Anterior cingulate cortex (tissue), 58 donors: ENCODE measurements at regions not wholly inside any gene's neighbourhood (a gene's known extent, or its start where the extent isn't known, plus 50 kb on each side); places are given as distances from the start of the nearest gene placed in this dataset.

ENCODE experiments used
- DNase-seq, 58 donors: peaks; one replicate each; lab custom pipeline; 2025; lab: John Stamatoyannopoulos, UW

DNA sequence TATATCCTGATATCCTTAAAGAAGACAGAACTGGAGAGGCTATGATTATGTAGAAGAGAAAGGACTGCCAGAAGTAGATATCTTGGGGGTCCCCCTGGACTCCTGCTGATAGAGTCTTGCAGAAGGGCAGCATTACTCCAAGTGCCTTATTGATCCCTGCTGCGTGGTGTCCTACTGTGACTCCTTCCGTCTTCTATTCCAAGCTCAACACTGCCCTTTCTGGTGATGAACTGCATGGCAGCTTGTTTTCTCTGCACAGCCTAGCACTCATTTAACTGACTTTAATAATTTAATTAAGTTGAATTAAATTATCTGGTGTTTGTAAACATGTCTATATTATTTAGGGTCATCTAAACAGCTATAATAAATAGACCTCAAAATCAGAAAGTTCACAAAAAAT lies 194.1 kb upstream of the DSEL start:
- DNase-seq: no peak

DNA sequence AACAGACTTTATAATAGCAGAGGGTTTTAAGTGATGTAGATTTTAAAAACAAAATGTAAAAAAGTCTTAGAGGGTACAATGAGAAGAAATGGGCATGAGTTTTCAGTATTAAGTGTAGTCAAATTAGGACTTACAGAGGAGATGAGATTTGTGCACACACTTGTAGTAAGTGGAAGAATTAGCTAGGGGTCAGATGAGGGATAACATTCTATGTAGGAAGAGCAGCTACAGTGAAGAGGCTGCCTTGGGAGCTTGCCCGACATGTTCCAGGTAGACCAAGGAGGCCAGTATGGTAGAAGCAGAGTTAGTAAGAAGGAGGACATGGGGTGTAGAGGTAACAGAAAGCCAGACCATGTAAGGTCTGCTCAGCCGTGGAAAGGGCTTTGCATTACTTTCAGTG lies 189.2 kb upstream of the DSEL start:
- DNase-seq: no peak

DNA sequence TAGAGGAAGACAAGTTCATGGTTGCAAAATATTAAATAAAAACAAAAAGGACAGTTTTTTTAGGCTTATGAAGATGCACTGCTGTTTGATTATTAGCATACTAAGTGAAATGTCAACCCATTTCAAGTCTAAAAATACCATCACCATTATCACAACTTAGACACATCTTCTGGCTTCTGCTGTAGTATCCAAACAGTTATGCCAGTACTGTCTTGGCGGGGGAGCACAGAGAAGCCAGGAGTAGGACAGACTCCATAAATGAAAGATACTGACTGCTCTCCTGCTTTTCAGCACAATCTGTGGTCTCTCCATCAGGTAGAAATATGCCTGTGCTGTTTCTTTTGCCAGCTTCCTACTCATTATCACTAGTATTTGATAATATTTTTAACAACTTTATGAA lies 179.2 kb upstream of the DSEL start:
- no peak for DNase-seq

DNA sequence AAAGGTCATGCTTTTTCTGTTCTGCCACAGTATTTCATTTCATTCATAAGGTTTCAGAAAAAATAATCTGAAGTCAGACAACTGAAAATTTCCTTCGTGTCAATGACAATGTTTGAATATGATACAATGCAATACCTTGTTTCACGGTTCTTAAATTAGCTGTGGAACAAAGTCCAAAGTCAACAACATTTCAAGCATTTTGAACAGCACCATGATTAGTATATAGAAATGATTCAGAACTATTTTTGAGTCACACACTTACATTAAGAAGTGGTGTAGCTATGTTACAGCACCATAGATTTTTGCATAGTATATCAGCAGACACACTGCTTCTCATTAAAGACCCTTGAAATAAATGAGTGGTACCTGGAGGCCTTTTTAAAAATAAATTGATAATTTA lies 178.3 kb upstream of the DSEL start:
- DNase-seq: no peak

DNA sequence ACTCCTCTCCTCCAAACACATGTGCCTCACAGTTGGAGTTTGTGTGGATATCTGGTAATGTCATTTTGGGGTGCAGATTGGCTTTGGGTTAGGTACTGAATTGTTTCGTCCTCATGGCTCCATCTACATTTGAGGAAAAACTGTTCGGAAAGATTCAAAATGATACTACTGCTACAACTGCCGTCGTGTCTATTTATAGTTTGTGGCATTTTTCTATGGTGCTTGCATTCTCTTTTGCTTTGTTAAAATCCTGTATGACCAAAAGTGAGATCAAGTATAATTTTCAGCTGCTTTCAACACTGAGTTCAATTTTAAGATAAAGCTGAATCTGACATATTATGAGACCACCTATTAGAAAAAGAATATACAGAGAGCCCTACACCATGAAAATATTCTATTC lies 176.3 kb upstream of the DSEL start:
- DNase-seq: no peak

DNA sequence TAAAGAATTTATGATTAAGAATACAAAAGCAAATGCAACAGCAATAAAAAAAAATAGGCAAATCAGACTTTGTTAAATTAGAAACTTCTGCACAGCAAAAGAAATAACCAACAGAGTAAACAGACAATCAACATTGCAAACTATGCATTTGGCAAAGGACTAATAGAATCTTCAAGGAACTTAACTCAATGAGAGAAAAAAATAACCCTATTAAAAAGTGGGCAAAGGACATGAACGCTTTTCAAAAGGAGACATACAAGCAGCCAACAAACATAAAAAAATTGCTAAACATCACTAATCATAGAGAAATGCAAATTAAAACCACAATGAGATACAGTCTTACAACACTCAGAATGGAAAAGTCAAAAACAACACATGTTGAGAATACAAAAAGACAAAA lies 166.0 kb upstream of the DSEL start:
- no peak for DNase-seq

DNA sequence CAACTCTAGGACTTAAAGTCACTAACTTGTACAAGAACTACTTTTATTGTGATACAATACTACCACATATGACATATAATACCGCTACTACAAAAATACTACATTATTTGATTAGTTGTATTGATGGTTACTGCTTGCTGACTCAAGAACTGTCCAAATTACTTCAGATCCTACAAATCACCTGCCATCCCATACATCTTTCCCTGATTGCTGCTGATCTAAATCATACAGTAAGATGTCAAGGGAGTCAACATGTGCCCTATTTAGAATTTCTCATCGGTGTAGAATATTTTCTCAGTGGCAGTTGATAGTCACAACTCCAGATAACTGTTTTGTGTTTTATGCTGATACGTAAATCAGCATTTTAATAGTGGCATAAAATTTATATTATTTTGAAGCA lies 161.0 kb upstream of the DSEL start:
- no peak for DNase-seq

DNA sequence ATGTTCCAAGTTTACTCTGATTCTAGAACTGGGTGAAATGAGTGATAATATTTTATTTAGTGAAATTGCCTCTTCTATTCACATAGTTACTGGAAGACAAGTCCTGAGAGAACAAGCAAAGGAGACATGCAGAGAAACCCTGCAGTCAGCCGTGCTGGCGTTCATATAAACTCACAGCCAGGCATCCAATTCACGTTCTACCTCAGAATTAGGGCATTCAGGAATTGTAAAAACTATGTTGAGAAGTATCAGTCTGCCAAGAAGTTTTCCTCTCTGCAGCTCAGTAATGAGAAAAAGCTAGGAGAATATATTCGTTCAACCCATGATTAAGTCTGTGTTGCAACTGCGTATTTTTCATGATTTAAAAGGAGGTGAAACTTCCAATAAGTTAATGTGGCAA lies 156.2 kb upstream of the DSEL start:
- DNase-seq: no peak

DNA sequence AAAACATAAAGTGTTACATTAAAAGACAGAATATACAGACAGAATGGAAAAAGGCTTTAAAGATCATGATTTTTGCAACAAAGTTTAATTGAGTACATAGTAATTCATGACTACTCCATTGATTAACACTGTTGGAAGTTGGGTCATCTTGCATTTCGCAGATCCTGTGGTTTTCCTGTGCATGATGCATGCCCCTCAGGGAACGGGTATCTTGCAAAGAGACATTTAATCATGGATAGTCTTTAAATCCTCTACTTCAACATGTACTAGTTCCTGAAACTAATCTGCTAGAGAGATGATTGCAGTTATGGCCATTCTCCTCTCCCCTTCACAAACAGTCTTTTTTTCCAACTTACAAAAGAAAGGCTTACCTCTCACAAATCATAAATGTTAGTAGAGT lies 155.6 kb upstream of the DSEL start:
- no peak for DNase-seq

DNA sequence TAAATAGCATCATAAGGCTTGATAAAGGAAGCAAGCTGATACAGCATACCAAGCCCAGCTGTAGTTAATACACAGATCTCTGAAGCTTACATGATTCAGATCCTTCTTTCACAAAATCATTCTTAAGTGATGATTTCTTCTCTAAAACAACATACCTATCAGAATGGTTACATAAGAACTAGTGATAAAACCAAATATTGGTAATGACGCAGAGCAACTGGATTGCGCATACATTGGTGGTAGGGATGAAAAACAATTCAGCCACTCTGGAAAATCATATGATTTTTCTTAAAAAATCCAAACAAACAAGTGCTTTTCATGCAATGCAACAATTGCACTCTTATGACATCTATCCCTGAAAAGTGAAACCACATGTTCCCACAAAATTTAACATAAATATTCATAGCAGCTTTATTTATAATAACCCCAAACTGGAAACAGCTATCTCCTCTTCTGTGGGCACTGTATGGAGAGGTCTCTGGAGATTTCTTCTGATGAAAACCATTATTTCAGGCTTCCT lies 153.6 kb upstream of the DSEL start:
- DNase-seq: no peak

DNA sequence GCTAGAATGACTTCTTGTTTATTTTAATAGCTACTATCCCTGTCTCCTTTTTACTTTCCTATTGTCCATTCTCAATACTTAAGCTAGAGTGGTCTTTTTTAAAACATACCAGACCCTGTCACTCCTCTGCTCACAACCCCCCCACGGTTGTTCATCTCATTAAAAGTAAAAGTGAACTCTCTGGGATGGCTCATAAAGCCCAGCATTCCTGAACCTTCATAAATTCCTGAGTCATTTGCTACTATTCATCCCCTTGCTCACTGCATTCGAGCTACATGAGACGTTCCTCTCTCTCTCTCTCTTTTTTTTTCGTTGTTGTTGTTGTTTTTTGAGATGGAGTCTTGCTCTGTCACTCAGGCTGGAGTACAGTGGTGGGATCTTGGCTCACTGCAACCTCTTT lies 148.7 kb upstream of the DSEL start:
- DNase-seq: no peak

DNA sequence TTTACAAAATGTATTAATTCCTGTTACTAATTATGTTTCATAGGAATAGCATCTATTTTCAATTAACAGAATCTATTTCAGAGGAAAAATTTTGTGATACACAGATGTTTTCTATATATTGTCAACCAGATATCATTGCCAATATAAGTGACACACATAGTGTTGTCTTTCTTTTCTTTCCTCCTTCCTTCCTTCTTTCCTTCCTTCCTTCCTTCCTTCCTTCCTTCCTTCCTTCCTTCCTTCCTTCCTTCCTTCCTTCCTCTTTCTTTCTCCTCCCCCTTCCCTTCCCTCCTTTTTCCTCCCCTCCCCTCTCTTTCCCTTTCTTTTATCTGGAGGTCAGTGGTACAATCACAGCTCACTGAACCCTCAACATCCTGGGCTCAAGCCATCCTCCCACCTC lies 146.5 kb upstream of the DSEL start:
- DNase-seq: no peak

DNA sequence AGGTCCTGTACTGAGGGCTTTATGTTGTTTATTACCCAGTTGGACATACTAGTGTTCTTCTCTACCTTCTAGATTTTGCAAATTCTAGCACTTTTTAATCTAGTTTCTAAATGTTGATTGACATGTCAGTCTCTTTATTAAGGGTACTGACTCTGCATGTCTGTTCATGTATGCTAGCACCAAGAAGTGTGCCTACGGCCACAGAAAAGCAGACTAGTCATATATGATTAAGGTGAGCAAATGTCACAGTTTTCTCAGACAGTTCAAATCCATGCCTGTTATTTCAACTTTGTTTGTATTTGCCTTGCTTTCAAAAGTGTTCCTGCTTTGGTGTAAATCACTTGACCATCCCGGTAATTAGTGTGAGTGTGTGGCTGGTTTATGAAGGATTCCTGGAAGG lies 145.0 kb upstream of the DSEL start:
- DNase-seq: no peak

DNA sequence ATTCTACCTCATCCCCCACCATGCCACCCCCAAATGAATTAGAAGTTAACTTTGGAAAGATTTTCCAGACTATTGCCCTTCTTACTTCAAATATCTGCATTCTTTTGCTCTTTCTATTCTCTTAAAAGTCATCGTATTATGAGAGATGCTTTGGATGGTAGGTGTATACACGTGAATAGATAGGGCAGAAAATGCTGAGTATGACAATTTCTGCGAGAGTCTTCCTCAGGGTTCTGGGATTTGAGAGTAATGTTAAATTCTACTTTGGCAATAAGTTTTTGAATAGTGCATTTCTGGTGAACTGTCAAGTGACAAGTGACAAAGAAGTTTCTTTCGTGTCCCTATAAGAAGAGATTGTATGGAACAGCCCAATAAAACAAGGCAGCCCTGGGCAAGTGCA lies 137.6 kb upstream of the DSEL start:
- DNase-seq: no peak

DNA sequence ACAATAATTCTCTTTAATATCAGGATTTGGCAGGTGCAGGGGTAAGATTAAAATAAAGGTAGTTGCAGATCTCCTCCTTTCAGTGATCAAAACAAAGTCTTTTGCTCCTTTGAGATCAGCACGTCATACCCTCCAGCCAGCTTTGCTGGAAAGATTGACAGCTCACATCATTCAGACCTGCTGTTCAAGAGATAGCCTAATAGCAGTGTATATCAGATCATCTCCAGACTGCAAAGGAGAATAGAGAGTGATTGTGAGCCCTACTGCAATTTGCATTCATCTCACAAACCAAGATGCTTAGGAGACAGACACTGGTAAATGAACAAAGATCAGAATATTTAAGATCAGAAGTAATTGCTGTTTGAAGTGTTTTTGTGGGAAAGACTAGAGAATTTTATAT lies 135.8 kb upstream of the DSEL start:
- DNase-seq: no peak

DNA sequence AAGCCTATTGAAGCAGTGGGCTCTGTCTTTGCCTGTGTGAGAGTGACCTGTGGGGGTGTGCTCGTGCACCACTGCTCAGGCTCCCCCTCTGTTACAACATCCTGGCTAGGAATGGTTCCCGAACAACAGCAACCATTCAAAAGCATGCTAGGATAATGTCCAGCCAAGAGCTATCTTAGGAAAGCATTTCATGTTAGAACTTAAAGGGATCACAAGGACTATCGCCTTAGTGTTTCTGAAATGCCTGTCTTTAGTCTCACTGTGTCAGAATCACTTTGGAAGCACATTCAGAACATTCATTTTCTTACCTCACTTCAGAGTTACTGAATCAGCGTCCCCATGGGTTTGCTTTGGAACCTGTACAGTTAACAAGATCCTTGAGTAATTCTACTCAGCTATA lies 134.9 kb upstream of the DSEL start:
- DNase-seq: no peak

DNA sequence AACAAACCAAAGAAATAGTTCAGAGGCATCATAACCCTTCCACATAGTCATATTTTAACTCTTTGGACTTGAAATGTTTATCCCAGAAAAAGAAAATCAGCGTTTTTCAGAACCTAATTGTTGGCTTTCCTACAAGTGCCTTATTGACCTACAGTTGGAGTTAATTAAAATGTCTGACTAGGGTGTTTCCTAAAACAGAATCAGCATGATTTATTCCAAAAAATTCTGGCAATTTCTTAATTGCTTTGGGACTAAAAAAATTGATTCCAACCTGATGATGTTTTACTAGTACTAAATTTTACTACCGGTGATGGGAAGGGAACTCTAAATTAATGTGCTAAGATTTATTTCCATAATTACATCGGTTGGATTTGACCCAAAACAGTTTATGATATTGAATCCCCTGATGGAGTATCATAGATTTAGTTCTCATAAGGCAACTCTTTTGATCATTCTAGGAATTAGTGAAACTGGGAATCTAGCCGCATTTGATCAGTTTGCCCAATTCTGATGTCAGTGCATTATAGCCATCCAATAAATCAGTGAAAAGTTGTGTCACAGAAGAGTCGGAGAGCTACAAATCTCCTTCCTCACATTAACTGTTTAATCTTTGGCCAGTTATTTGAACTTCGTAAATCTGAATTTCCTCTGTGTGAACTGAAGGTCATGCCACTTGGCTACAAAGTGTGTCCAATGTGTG lies 134.3 kb upstream of the DSEL start:
- DNase-seq: no peak

DNA sequence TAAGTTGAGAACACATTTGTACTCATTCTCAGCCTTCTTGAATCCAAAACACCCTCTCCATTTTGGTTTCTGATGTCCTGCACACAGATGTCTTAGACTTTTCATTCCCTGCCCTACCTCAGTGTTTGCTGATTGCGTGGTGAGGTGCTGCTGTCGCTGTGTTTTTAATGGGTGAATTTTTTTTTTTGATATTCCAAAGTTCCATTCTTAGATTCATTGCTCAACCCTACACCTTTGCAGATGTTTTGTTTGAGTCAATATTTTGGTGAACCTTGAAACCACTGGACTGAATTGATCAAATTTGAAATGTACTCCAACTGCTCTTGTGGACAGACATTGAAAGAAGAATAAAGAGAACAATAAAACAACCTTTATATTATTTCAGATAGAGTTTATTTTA lies 130.4 kb upstream of the DSEL start:
- DNase-seq: no peak

DNA sequence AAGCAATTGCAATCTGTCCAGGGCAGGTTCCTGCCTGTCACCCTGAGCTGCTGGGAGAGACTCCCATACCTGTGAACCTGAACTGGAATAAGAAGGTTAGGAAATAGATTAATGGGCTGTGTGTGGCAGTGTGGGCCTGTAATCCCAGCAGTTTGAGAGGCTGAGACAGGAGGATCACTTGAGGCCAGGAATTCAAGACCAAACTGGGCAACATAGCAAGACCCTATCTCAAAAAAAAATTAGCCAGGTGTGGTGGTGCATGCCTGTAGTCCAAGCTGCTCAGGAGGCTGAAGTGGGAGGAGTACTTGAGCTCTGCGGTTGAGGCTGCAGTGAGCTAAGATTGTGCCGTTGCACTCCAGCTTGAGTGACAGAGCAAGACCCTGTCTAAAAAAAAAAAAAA lies 127.7 kb upstream of the DSEL start:
- no peak for DNase-seq

DNA sequence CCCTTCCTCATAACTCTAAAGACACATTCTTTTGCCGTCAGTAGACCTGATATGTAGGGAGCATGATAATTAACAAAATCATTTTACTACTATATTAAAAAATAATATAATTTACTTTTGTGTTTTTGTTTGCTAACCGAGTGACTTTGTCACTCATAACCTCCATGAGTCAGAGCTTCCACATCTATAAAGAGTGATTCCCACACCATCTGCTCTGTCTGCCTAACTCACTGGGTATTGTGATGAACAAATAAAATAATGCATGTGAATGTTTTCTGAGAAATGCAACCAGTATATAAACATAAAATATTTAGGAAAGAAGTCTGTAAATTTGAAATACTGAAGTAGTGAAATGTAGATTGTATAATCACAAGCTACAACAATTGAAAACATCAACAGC lies 123.4 kb upstream of the DSEL start:
- no peak for DNase-seq

DNA sequence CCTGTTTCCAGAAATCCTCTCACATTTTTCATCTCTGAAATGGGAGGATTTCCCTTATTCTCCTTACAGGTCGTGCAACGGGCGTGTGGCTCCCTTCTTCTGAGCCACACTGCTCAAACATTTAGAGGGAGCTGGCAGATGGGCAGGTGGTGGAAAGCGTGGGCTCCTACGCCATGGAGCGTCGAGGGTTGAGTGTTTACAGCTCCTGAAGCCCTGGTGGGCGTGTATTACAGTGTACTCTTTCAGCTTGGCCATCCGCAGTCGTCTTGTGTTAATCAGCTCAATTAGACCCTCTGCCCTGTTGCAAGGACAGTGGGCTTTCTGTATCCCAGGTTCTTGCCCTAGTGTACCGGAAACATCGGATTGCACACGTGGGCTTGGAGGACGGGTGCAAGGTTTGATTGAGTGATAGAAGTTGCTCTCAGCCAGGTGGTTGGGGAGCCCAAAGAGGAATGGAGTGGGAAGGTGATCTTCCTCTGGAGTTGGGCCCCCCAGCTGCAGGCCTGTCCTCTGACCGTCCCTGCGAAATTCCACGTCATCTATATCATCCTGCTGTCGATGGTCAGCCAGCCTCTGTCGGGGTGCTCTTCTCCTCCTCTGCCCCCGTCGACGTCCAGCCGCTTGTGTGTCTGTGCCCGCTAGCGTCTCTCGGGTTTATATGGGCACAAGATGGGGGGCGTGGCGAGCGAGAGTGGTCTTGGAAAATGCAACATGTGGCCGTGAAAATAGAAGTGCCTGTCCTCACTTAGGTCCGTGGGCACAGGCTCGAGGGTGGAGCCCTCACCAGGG lies 120.3 kb upstream of the DSEL start:
- DNase-seq: no peak

DNA sequence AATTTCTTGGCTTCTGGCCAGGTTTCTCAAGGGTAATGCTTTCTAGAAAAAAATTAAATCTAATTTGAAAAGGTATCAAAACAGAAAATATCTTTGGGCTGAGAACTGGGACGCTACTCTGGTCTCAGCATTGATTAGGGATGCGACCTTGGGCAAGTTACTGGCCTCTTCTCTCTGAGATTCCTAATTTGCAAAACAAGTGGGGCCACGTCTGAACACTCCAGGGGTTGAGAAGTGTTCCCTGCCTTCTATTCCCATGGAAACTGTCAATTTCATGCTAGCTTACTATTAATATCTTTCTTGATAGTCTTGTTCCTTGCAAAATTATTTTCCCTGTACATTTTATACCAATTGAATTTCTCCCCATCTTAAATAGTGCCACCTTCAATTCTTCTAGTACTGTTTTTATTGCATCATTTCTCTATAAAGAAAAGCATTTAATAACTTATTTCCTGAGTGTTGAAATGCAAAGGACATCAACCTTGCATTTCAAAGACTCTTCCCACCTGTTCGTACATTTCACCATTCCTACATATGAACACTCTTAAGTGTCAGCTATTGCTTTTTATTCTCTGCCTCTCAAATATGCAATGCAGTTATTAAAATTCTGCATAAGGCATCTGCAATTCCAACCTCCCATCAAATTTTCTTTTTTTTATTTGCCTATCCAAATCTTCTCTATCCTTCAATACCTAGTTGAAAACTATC lies 118.3 kb upstream of the DSEL start:
- no peak for DNase-seq
